B cell (primary cell): ENCODE measurements at regions not wholly inside any gene's neighbourhood (a gene's known extent, or its start where the extent isn't known, plus 50 kb on each side); places are given as distances from the start of the nearest gene placed in this dataset.

Experiments used
- ATAC-seq: fragments of 200-7000 bp; cut with Tn5 transposase; one replicate; pipeline ENCODE4 v1.10.0; 2021; ENCODE audit warnings: low read depth, mild to moderate bottlenecking, moderate number of reproducible peaks, moderate library complexity
- CTCF ChIA-PET: fragments of 350-600 bp; sonication (Branson Sonifier 250); formaldehyde crosslinking; loops from one replicate; lab custom pipeline; 2021; ENCODE audit warnings: antibody characterized with exemption, inconsistent platforms; lab: Charles Lee
- POLR2A ChIA-PET: fragments of 350-600 bp; sonication (Branson Sonifier 250); formaldehyde crosslinking; loops from one replicate; lab custom pipeline; 2021; ENCODE audit warnings: antibody characterized with exemption; lab: Charles Lee
- DNase-seq: peaks from one replicate; pipeline ENCODE4 v3.0.0; 2013
- H2AFZ ChIP-seq: 2 replicates; pipeline ENCODE4 v1.6.1; 2012; ENCODE audit warnings: mild to moderate bottlenecking, low read depth, low read length; ENCODE audit not compliant: insufficient read depth, poor library complexity, severe bottlenecking
- H3K27ac ChIP-seq, 2 donors: 1 replicate in 1 of 2; 2 replicates in 1 of 2; pipeline ENCODE4 v1.5.1; 2012 to 2013; ENCODE audit warnings: low read length in 2 of 2, mild to moderate bottlenecking in 2 of 2, moderate library complexity in 1 of 2
- H3K27me3 ChIP-seq, 4 experiments: fragments of 200-600 bp in 1 of 4; sonication (generic) in 1 of 4; replicated peaks in 1 of 4; 1 replicate in 2 of 4; 2 replicates in 2 of 4; pipeline versions ENCODE4 v1.6.1 to v1.7.0; 2013 to 2016; ENCODE audit warnings: low read length in 3 of 4, mild to moderate bottlenecking in 2 of 4, mixed read lengths in 1 of 4, moderate library complexity in 1 of 4; ENCODE audit not compliant: insufficient read depth in 4 of 4, control insufficient read depth in 3 of 4; ENCODE audit errors: control extremely low read depth in 1 of 4
- H3K36me3 ChIP-seq, 2 experiments: replicated peaks in 1 of 2; 1 replicate in 1 of 2; 2 replicates in 1 of 2; pipeline versions ENCODE4 v1.6.1 to v1.7.1; 2013; ENCODE audit warnings: low read length in 1 of 2; ENCODE audit not compliant: insufficient read depth in 2 of 2, control insufficient read depth in 1 of 2; ENCODE audit errors: control extremely low read depth in 1 of 2, extremely low read depth in 1 of 2
- H3K4me1 ChIP-seq, 2 donors: fragments of 200-600 bp in 1 of 2; sonication (generic) in 1 of 2; 1 replicate in 1 of 2; 2 replicates in 1 of 2; pipeline versions ENCODE4 v1.5.1 to v1.6.1; 2013 to 2017; ENCODE audit warnings: low read length in 2 of 2; ENCODE audit not compliant: control insufficient read depth in 2 of 2, insufficient read depth in 2 of 2
- H3K4me2 ChIP-seq: replicated peaks from 2 replicates; pipeline ENCODE3; 2012; ENCODE audit warnings: mild to moderate bottlenecking, low read depth, low read length; ENCODE audit not compliant: poor library complexity, severe bottlenecking
- H3K4me3 ChIP-seq, 5 experiments: fragments of 200-600 bp in 1 of 5; sonication (generic) in 1 of 5; 1 replicate in 3 of 5; 2 replicates in 2 of 5; pipeline versions ENCODE4 v1.5.1 to v1.7.0; 2011 to 2016; ENCODE audit warnings: low read length in 4 of 5, mild to moderate bottlenecking in 4 of 5, low read depth in 2 of 5, control low read depth in 1 of 5, moderate library complexity in 1 of 5; ENCODE audit not compliant: insufficient read depth in 1 of 5; ENCODE audit errors: control extremely low read depth in 1 of 5, extremely low read depth in 1 of 5
- H3K79me2 ChIP-seq: fragments of 200-600 bp; sonication (generic); one replicate; pipeline ENCODE4 v1.6.0; 2016; ENCODE audit warnings: low read length; ENCODE audit not compliant: control insufficient read depth, insufficient read depth
- H3K9ac ChIP-seq: fragments of 200-600 bp; sonication (generic); 2 replicates; pipeline ENCODE4 v1.6.1; 2017; ENCODE audit warnings: mild to moderate bottlenecking, low read length, moderate library complexity
- H3K9me3 ChIP-seq, 3 donors: one replicate each; pipeline versions ENCODE4 v1.6.1 to v1.7.1; 2013; ENCODE audit warnings: low read length in 2 of 3; ENCODE audit not compliant: control insufficient read depth in 2 of 3, insufficient read depth in 1 of 3; ENCODE audit errors: control extremely low read depth in 1 of 3
- H4K20me1 ChIP-seq: 2 replicates; pipeline ENCODE4 v1.6.0; 2012; ENCODE audit warnings: mild to moderate bottlenecking, low read length; ENCODE audit not compliant: insufficient read depth, control insufficient read depth, poor library complexity, severe bottlenecking
- H3K27ac Mint-ChIP-seq: one replicate; pipeline ENCODE4 v1.8.0; 2021; ENCODE audit warnings: mixed read lengths
- H3K27me3 Mint-ChIP-seq: one replicate; pipeline ENCODE4 v1.8.0; 2021; ENCODE audit warnings: mixed read lengths
- H3K4me1 Mint-ChIP-seq: one replicate; pipeline ENCODE4 v1.8.0; 2021; ENCODE audit warnings: mixed read lengths
- H3K4me3 Mint-ChIP-seq: one replicate; pipeline ENCODE4 v1.8.0; 2021; ENCODE audit warnings: mixed read lengths
- H3K9me3 Mint-ChIP-seq: one replicate; pipeline ENCODE4 v1.8.0; 2022; ENCODE audit warnings: mixed read lengths; ENCODE audit not compliant: insufficient read depth
- CTCF ChIP-seq: fragments of 200-600 bp; IDR thresholded peaks from one replicate; pipeline ENCODE4 v1.8.0; 2022; ENCODE audit warnings: antibody characterized with exemption, mild to moderate bottlenecking
- EZH2 ChIP-seq: IDR thresholded peaks from 2 replicates; pipeline ENCODE4 v1.6.1; 2012; ENCODE audit warnings: borderline replicate concordance, low read depth, mild to moderate bottlenecking, moderate library complexity, low read length; ENCODE audit not compliant: insufficient read depth, poor library complexity, severe bottlenecking
- WGBS: methylation state at CpG from one replicate; pipeline ENCODE4 v1.1.5; 2013; ENCODE audit warnings: missing lambda C conversion rate; ENCODE audit not compliant: insufficient coverage; 5-methylcytosine and 5-hydroxymethylcytosine counted together
- intact Hi-C: fragments of 100-400 bp; cut with micrococcal nuclease; formaldehyde crosslinking; loops from one replicate; pipeline ENCODE4 v1.10.0; 2022

- no peak for DNase-seq
- no peaks in the 10 kb centered on the region for H4K20me1 ChIP-seq
- H3K27me3 ChIP-seq: no peaks in the 10 kb centered on the region
- H2AFZ ChIP-seq: no peak overlapping the region
- Mint-ChIP-seq H3K27me3 (no peaks in the 10 kb centered on the region), H3K27ac (no peak overlapping the region), H3K4me3 (no peak overlapping the region), H3K9me3 (peaks cover 6% of the 10 kb centered on the region), H3K4me1 (no peaks in the 10 kb centered on the region)
- no peak for TF ChIP-seq EZH2
- no peak for TF ChIP-seq CTCF
- CTCF ChIA-PET: no interaction called here
- no peaks in the 10 kb centered on the region for H3K36me3 ChIP-seq
- 4% methylated on average over 4 of the region's 6 CpGs for WGBS
- intact Hi-C loops: no loop called here
- no peak overlapping the region for H3K9ac ChIP-seq
- no peak overlapping the region for H3K4me2 ChIP-seq
- no peak overlapping the region for H3K27ac ChIP-seq
- H3K9me3 ChIP-seq: peaks cover 0 to 6% (median 0%) of the 10 kb centered on the region in 3 donors
- H3K4me3 ChIP-seq: no peak overlapping the region
- H3K4me1 ChIP-seq: no peaks in the 10 kb centered on the region
- POLR2A ChIA-PET: no interaction called here
- no peak for ATAC-seq
- H3K79me2 ChIP-seq: no peaks in the 10 kb centered on the region
These were observed 353.1 kb downstream of the UQCRFS1 start for GRCh38 chr19:28859811-28860210.

- H3K9me3 Mint-ChIP-seq: peaks cover 6% of the 10 kb centered on the region
- ATAC-seq (no peak), DNase-seq (no peak)
- Histone ChIP-seq H3K4me3 (no peak overlapping the region), H3K4me1 (no peaks in the 10 kb centered on the region), H3K9me3 (peaks cover 0 to 14% (median 4%) of the 10 kb centered on the region in 3 donors), H3K79me2 (no peaks in the 10 kb centered on the region), H3K36me3 (no peaks in the 10 kb centered on the region), H3K27ac (no peak overlapping the region), H2AFZ (no peak overlapping the region), H4K20me1 (no peaks in the 10 kb centered on the region), H3K4me2 (no peak overlapping the region), H3K27me3 (no peaks in the 10 kb centered on the region), H3K9ac (no peak overlapping the region)
- no peaks in the 10 kb centered on the region for H3K4me1 Mint-ChIP-seq
- intact Hi-C loops: no loop called here
- TF ChIP-seq EZH2 (no peak), CTCF (no peak)
- CTCF ChIA-PET: no interaction called here
- no peak overlapping the region for H3K4me3 Mint-ChIP-seq
- no peak overlapping the region for H3K27ac Mint-ChIP-seq
- POLR2A ChIA-PET: no interaction called here
- WGBS: 100% methylated on average over 1 of the region's 1 CpG
- no peaks in the 10 kb centered on the region for H3K27me3 Mint-ChIP-seq
These were observed 354.0 kb downstream of the UQCRFS1 start for GRCh38 chr19:28858933-28859332.
